ENCODE measurements at regions not wholly inside any gene's neighbourhood (a gene's known extent, or its start where the extent isn't known, plus 50 kb on each side); places are given as distances from the start of the nearest gene placed in this dataset.
"Not testable (repeated sequence)": the region's sequence is repeated elsewhere in the genome, so short reads cannot be mapped to it uniquely, and the experiment has no call there.

- H3K9me3 ChIP-seq (ENCODE audit: low read depth); DNase-seq; H3K27ac ChIP-seq; H3K36me3 ChIP-seq (ENCODE audit: low read depth); H2AFZ ChIP-seq; H4K20me1 ChIP-seq (ENCODE audit: insufficient read depth); H3K27me3 ChIP-seq (replicated peaks; ENCODE audit: insufficient read depth); in situ Hi-C loops (cut with MboI); H3K4me3 ChIP-seq; H3F3A ChIP-seq (ENCODE audit: insufficient read depth); H3K79me2 ChIP-seq (ENCODE audit: insufficient read depth); H3K4me2 ChIP-seq (ENCODE audit: unreplicated experiment); H3K9me2 ChIP-seq (ENCODE audit: insufficient read depth); H3K9ac ChIP-seq; H3K4me1 ChIP-seq (ENCODE audit: insufficient read depth): not testable (repeated sequence)
- WGBS, 2 experiments (ENCODE audit: low coverage in 1 of 2, low lambda C conversion rate in 2 of 2, missing lambda C conversion rate in 2 of 2), result 18 to 39% methylated on average over 1 of the region's 1 CpG
Observed at GRCh38 chr1:47543089-47543488, 105.2 kb downstream of the FOXD2 start.

- in situ Hi-C loops (cut with MboI), result no loop called here
- H3K4me3 ChIP-seq, result no peak overlapping the region
- no peaks in the 10 kb centered on the region; the same call in 1 of the 2 replicates for H3K27me3 ChIP-seq (replicated peaks; ENCODE audit: insufficient read depth)
- H3K9me3 ChIP-seq (ENCODE audit: low read depth), result no peaks in the 10 kb centered on the region
- H3K4me2 ChIP-seq (ENCODE audit: unreplicated experiment), result no peak overlapping the region
- H2AFZ ChIP-seq, result no peak overlapping the region
- H3F3A ChIP-seq (ENCODE audit: insufficient read depth), result no peaks in the 10 kb centered on the region
- H3K79me2 ChIP-seq (ENCODE audit: insufficient read depth), result no peaks in the 10 kb centered on the region
- no peak overlapping the region for H3K27ac ChIP-seq
- no peaks in the 10 kb centered on the region for H3K9me2 ChIP-seq (ENCODE audit: insufficient read depth)
- WGBS, 2 experiments (ENCODE audit: low coverage in 1 of 2, low lambda C conversion rate in 2 of 2, missing lambda C conversion rate in 2 of 2), result 58 to 60% methylated on average over 4 of the region's 4 CpGs
- TF ChIP-seq EZH2phosphoT487 (IDR thresholded peaks at IDR 0.05; ENCODE audit: insufficient read depth, low read depth) (no peak), EZH2 (IDR thresholded peaks at IDR 0.05; ENCODE audit: insufficient read depth, poor library complexity, severe bottlenecking) (no peak)
- H3K9ac ChIP-seq, result no peak overlapping the region
- no peak for DNase-seq
- H3K4me1 ChIP-seq (ENCODE audit: insufficient read depth), result no peaks in the 10 kb centered on the region
- no peaks in the 10 kb centered on the region for H3K36me3 ChIP-seq (ENCODE audit: low read depth)
- H4K20me1 ChIP-seq (ENCODE audit: insufficient read depth), result no peaks in the 10 kb centered on the region
Observed at GRCh38 chr1:47545912-47546483, 108.2 kb downstream of the FOXD2 start.

GRCh38 chr1:47547753-47548573 is 110.1 kb downstream of the FOXD2 start:
- no peaks in the 10 kb centered on the region; the same call in 1 of the 2 replicates for H3K27me3 ChIP-seq (replicated peaks; ENCODE audit: insufficient read depth)
- H3F3A ChIP-seq (ENCODE audit: insufficient read depth), result no peaks in the 10 kb centered on the region
- H3K9me3 ChIP-seq (ENCODE audit: low read depth), result no peaks in the 10 kb centered on the region
- no peaks in the 10 kb centered on the region for H3K36me3 ChIP-seq (ENCODE audit: low read depth)
- TF ChIP-seq EZH2 (IDR thresholded peaks at IDR 0.05; ENCODE audit: insufficient read depth, poor library complexity, severe bottlenecking), result no peak
- no peak for TF ChIP-seq EZH2phosphoT487 (IDR thresholded peaks at IDR 0.05; ENCODE audit: insufficient read depth, low read depth)
- no peak overlapping the region for H3K9ac ChIP-seq
- no peaks in the 10 kb centered on the region for H4K20me1 ChIP-seq (ENCODE audit: insufficient read depth)
- no peaks in the 10 kb centered on the region for H3K79me2 ChIP-seq (ENCODE audit: insufficient read depth)
- no peak overlapping the region for H3K4me2 ChIP-seq (ENCODE audit: unreplicated experiment)
- H3K4me3 ChIP-seq, result no peak overlapping the region
- no peak overlapping the region for H2AFZ ChIP-seq
- H3K4me1 ChIP-seq (ENCODE audit: insufficient read depth), result no peaks in the 10 kb centered on the region
- DNase-seq, result peak; percentile 22
- in situ Hi-C loops (cut with MboI), result no loop called here
- no peak overlapping the region for H3K27ac ChIP-seq
- H3K9me2 ChIP-seq (ENCODE audit: insufficient read depth), result no peaks in the 10 kb centered on the region
- WGBS, 2 experiments (ENCODE audit: low coverage in 1 of 2, low lambda C conversion rate in 2 of 2, missing lambda C conversion rate in 2 of 2), result 47 to 56% methylated on average over 11 of the region's 11 CpGs

- 47 to 48% methylated on average over 2 of the region's 2 CpGs for WGBS, 2 experiments (ENCODE audit: low coverage in 1 of 2, low lambda C conversion rate in 2 of 2, missing lambda C conversion rate in 2 of 2)
- TF ChIP-seq EZH2phosphoT487 (IDR thresholded peaks at IDR 0.05; ENCODE audit: insufficient read depth, low read depth) (no peak), EZH2 (IDR thresholded peaks at IDR 0.05; ENCODE audit: insufficient read depth, poor library complexity, severe bottlenecking) (no peak)
Observed at GRCh38 chr1:47548637-47549036, 110.8 kb downstream of the FOXD2 start.

More at GRCh38 chr1:47548637-47549036, 110.8 kb downstream of the FOXD2 start:
- no peaks in the 10 kb centered on the region for H3F3A ChIP-seq (ENCODE audit: insufficient read depth)
- no peaks in the 10 kb centered on the region; the same call in 1 of the 2 replicates for H3K27me3 ChIP-seq (replicated peaks; ENCODE audit: insufficient read depth)
- H3K4me2 ChIP-seq (ENCODE audit: unreplicated experiment), result no peak overlapping the region
- H2AFZ ChIP-seq, result no peak overlapping the region
- H3K36me3 ChIP-seq (ENCODE audit: low read depth), result no peaks in the 10 kb centered on the region
- no peaks in the 10 kb centered on the region for H3K9me3 ChIP-seq (ENCODE audit: low read depth)
- H3K9me2 ChIP-seq (ENCODE audit: insufficient read depth), result no peaks in the 10 kb centered on the region
- no peaks in the 10 kb centered on the region for H3K4me1 ChIP-seq (ENCODE audit: insufficient read depth)
- H3K9ac ChIP-seq, result no peak overlapping the region
- in situ Hi-C loops (cut with MboI), result no loop called here
- no peaks in the 10 kb centered on the region for H3K79me2 ChIP-seq (ENCODE audit: insufficient read depth)
- no peak for DNase-seq
- H4K20me1 ChIP-seq (ENCODE audit: insufficient read depth), result no peaks in the 10 kb centered on the region
- no peak overlapping the region for H3K4me3 ChIP-seq
- H3K27ac ChIP-seq, result no peak overlapping the region
